CD14-positive monocyte (primary cell): ENCODE measurements at regions not wholly inside any gene's neighbourhood (a gene's known extent, or its start where the extent isn't known, plus 50 kb on each side); places are given as distances from the start of the nearest gene placed in this dataset.
"Not testable (repeated sequence)": the region's sequence is repeated elsewhere in the genome, so short reads cannot be mapped to it uniquely, and the experiment has no call there.

Experiments
- DNase-seq, 3 donors: peaks; one replicate each; pipeline ENCODE4 v3.0.0-alpha.2; 2011 to 2022
- H2AFZ ChIP-seq: 2 replicates; pipeline ENCODE4 v1.6.0; 2012; ENCODE audit warnings: mild to moderate bottlenecking, low read depth, low read length, inconsistent platforms; ENCODE audit not compliant: insufficient read depth, poor library complexity, severe bottlenecking
- H3K27ac ChIP-seq, 2 donors: 1 replicate in 1 of 2; 2 replicates in 1 of 2; pipeline ENCODE4 v1.5.1; 2012 to 2013; ENCODE audit warnings: low read length in 2 of 2, control low read depth in 1 of 2, inconsistent platforms in 1 of 2, low read depth in 1 of 2, mild to moderate bottlenecking in 1 of 2
- H3K27me3 ChIP-seq, 2 donors: one replicate each; pipeline versions ENCODE4 v1.6.0 to v1.6.1; 2011 to 2013; ENCODE audit warnings: low read length in 2 of 2; ENCODE audit not compliant: control insufficient read depth in 2 of 2, insufficient read depth in 2 of 2
- H3K36me3 ChIP-seq, 2 donors: replicated peaks in 1 of 2; 1 replicate in 1 of 2; 2 replicates in 1 of 2; pipeline versions ENCODE4 v1.5.1 to v1.6.1; 2012 to 2013; ENCODE audit warnings: low read length in 2 of 2, control low read depth in 1 of 2, inconsistent platforms in 1 of 2, mild to moderate bottlenecking in 1 of 2; ENCODE audit not compliant: insufficient read depth in 2 of 2, control insufficient read depth in 1 of 2
- H3K4me1 ChIP-seq, 2 donors: 1 replicate in 1 of 2; 2 replicates in 1 of 2; pipeline versions ENCODE4 v1.5.1 to v1.6.1; 2012 to 2013; ENCODE audit warnings: low read length in 2 of 2, control low read depth in 1 of 2, inconsistent platforms in 1 of 2, mild to moderate bottlenecking in 1 of 2, moderate library complexity in 1 of 2; ENCODE audit not compliant: insufficient read depth in 2 of 2, control insufficient read depth in 1 of 2
- H3K4me2 ChIP-seq: replicated peaks from 2 replicates; pipeline ENCODE3; 2012; ENCODE audit warnings: low read length, moderate library complexity, mild to moderate bottlenecking; ENCODE audit not compliant: poor library complexity, severe bottlenecking; ENCODE audit errors: extremely low read depth
- H3K4me3 ChIP-seq, 3 experiments: fragments of 200-600 bp in 1 of 3; sonication (generic) in 1 of 3; replicated peaks in 1 of 3; 1 replicate in 2 of 3; 2 replicates in 1 of 3; pipeline ENCODE4 v1.5.1; 2011 to 2013; ENCODE audit warnings: low read length in 3 of 3, mild to moderate bottlenecking in 3 of 3, control low read depth in 2 of 3, low read depth in 2 of 3, inconsistent platforms in 1 of 3, moderate library complexity in 1 of 3
- H3K79me2 ChIP-seq: 2 replicates; pipeline ENCODE4 v1.6.0; 2012; ENCODE audit warnings: mild to moderate bottlenecking, control low read depth, inconsistent platforms, low read length, moderate library complexity; ENCODE audit not compliant: insufficient read depth
- H3K9ac ChIP-seq: 2 replicates; pipeline ENCODE4 v1.6.0; 2017; ENCODE audit warnings: low read length, mild to moderate bottlenecking; ENCODE audit not compliant: insufficient read depth, poor library complexity, severe bottlenecking
- H3K9me3 ChIP-seq, 2 donors: replicated peaks in 1 of 2; 1 replicate in 1 of 2; 2 replicates in 1 of 2; pipeline versions ENCODE4 v1.5.1 to v1.6.1; 2012 to 2013; ENCODE audit warnings: low read length in 2 of 2, control low read depth in 1 of 2; ENCODE audit not compliant: control insufficient read depth in 1 of 2, insufficient read depth in 1 of 2
- H4K20me1 ChIP-seq: 2 replicates; pipeline ENCODE4 v1.6.0; 2012; ENCODE audit warnings: mild to moderate bottlenecking, low read length, control low read depth, moderate library complexity; ENCODE audit not compliant: insufficient read depth
- H3K27ac Mint-ChIP-seq, 7 donors: one replicate each; pipeline ENCODE4 v1.8.0; 2020; ENCODE audit warnings: mild to moderate bottlenecking in 7 of 7, mixed read lengths in 7 of 7, moderate library complexity in 6 of 7, inconsistent platforms in 2 of 7
- H3K27me3 Mint-ChIP-seq, 3 donors: one replicate each; pipeline ENCODE4 v1.8.0; 2021 to 2022; ENCODE audit warnings: low read depth in 3 of 3, mild to moderate bottlenecking in 3 of 3, mixed read lengths in 3 of 3, moderate library complexity in 3 of 3, inconsistent platforms in 1 of 3
- H3K36me3 Mint-ChIP-seq, 2 donors: one replicate each; pipeline ENCODE4 v1.8.0; 2020; ENCODE audit warnings: mixed read lengths in 2 of 2, inconsistent platforms in 1 of 2, mild to moderate bottlenecking in 1 of 2
- H3K4me1 Mint-ChIP-seq: one replicate; pipeline ENCODE4 v1.8.0; 2020; ENCODE audit warnings: mild to moderate bottlenecking, mixed read lengths
- H3K4me3 Mint-ChIP-seq, 2 donors: one replicate each; pipeline ENCODE4 v1.8.0; 2020; ENCODE audit warnings: mild to moderate bottlenecking in 2 of 2, mixed read lengths in 2 of 2, moderate library complexity in 1 of 2
- H3K9me3 Mint-ChIP-seq, 7 donors: one replicate each; pipeline ENCODE4 v1.8.0; 2020 to 2022; ENCODE audit warnings: mixed read lengths in 7 of 7, mild to moderate bottlenecking in 6 of 7, moderate library complexity in 6 of 7, inconsistent platforms in 2 of 7
- CTCF ChIP-seq: fragments of 200-600 bp; IDR thresholded peaks from one replicate; pipeline ENCODE4 v1.8.0; 2022; ENCODE audit warnings: antibody characterized with exemption, mild to moderate bottlenecking
- WGBS: methylation state at CpG from one replicate; pipeline ENCODE4 v1.1.5; 2013; ENCODE audit warnings: missing lambda C conversion rate; ENCODE audit not compliant: insufficient coverage; 5-methylcytosine and 5-hydroxymethylcytosine counted together
- intact Hi-C, 2 donors: fragments of 100-400 bp; cut with micrococcal nuclease; formaldehyde crosslinking; loops; one replicate each; pipeline versions ENCODE4 v1.15.0 to v1.15.1; 2023

GRCh38 chr5:82436291-82436690 lies 158.1 kb upstream of the RPS23 start:
- no peak for TF ChIP-seq CTCF
- no peak overlapping the region for H3K27ac ChIP-seq
- no peaks in the 10 kb centered on the region for H3K27me3 Mint-ChIP-seq
- H2AFZ ChIP-seq = no peak overlapping the region
- H3K9ac ChIP-seq = no peak overlapping the region
- no peak overlapping the region for H3K27ac Mint-ChIP-seq
- WGBS = no CpG with 5 or more reads among the region's 2 CpGs
- no peaks in the 10 kb centered on the region for H3K4me1 ChIP-seq
- H4K20me1 ChIP-seq = no peaks in the 10 kb centered on the region
- H3K79me2 ChIP-seq = no peaks in the 10 kb centered on the region
- no peaks in the 10 kb centered on the region for H3K27me3 ChIP-seq
- no peak overlapping the region for H3K4me3 ChIP-seq
- no peaks in the 10 kb centered on the region for H3K9me3 ChIP-seq
- H3K9me3 Mint-ChIP-seq = peaks cover 4 to 12% (median 5%) of the 10 kb centered on the region in 7 donors
- no peaks in the 10 kb centered on the region for H3K4me1 Mint-ChIP-seq
- DNase-seq = no peak
- no peak overlapping the region for H3K4me2 ChIP-seq
- H3K4me3 Mint-ChIP-seq = no peak overlapping the region
- H3K36me3 ChIP-seq = no peaks in the 10 kb centered on the region
- H3K36me3 Mint-ChIP-seq = no peaks in the 10 kb centered on the region
- intact Hi-C loops = no loop called here

GRCh38 chr5:82434696-82435660 lies 156.8 kb upstream of the RPS23 start:
- H3K36me3 ChIP-seq, H3K9me3 ChIP-seq, H3K4me1 ChIP-seq, H3K27me3 ChIP-seq, H3K4me2 ChIP-seq, H3K36me3 Mint-ChIP-seq, H3K4me3 Mint-ChIP-seq, H3K79me2 ChIP-seq, intact Hi-C loops, H3K27me3 Mint-ChIP-seq, H3K4me1 Mint-ChIP-seq, H3K9ac ChIP-seq, H3K4me3 ChIP-seq, H2AFZ ChIP-seq, H4K20me1 ChIP-seq, H3K27ac ChIP-seq, DNase-seq: not testable (repeated sequence)
- 100% methylated on average over 1 of the region's 35 CpGs for WGBS
- Mint-ChIP-seq H3K27ac (peak overlapping the region in 1 of 7 donors; percentile 50), H3K9me3 (peaks cover 3 to 12% (median 4%) of the 10 kb centered on the region in 7 donors)
